ENCODE measurements at regions not wholly inside any gene's neighbourhood (a gene's known extent, or its start where the extent isn't known, plus 50 kb on each side); places are given as distances from the start of the nearest gene placed in this dataset.

DNA sequence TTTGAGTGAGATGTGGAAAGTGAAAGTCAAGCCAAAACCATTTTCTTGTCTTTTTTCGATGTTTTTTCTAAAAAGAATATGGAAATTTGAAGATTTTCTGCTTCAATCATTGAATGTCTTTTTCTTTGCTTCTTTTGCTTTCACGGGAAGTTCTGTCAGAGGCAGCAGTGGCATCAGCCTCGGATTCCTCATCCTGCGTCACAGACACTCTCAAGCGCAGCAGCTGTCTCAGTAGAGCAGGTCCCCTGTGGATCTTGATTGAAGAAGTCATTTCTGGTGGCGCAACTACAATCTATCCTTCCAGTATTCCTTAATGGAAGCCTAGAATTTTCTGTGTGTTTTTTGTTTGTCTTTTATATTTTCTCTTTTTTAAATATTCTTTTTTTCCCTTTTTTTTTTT, 52.7 kb upstream of the NEIL3 start:
- TF ChIP-seq, protein P1, sequence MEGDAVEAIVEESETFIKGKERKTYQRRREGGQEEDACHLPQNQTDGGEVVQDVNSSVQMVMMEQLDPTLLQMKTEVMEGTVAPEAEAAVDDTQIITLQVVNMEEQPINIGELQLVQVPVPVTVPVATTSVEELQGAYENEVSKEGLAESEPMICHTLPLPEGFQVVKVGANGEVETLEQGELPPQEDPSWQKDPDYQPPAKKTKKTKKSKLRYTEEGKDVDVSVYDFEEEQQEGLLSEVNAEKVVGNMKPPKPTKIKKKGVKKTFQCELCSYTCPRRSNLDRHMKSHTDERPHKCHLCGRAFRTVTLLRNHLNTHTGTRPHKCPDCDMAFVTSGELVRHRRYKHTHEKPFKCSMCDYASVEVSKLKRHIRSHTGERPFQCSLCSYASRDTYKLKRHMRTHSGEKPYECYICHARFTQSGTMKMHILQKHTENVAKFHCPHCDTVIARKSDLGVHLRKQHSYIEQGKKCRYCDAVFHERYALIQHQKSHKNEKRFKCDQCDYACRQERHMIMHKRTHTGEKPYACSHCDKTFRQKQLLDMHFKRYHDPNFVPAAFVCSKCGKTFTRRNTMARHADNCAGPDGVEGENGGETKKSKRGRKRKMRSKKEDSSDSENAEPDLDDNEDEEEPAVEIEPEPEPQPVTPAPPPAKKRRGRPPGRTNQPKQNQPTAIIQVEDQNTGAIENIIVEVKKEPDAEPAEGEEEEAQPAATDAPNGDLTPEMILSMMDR (IDR thresholded peaks at IDR 0.05; ENCODE audit: low read depth, low read length, poor library complexity, severe bottlenecking): no peak
- no peak for TF ChIP-seq EZH2phosphoT487 (IDR thresholded peaks at IDR 0.05; ENCODE audit: borderline replicate concordance, low read length)
